Endothelial cell (in vitro differentiated cells): ENCODE measurements at regions not wholly inside any gene's neighbourhood (a gene's known extent, or its start where the extent isn't known, plus 50 kb on each side); places are given as distances from the start of the nearest gene placed in this dataset.
"Not testable (repeated sequence)": the region's sequence is repeated elsewhere in the genome, so short reads cannot be mapped to it uniquely, and the experiment has no call there.

ENCODE experiments used
- DNase-seq: peaks from one replicate; pipeline ENCODE4 v3.0.0; 2021; ENCODE audit warnings: low spot score
- H3K27ac Mint-ChIP-seq: one replicate; pipeline ENCODE4 v1.8.0; 2021; ENCODE audit warnings: mixed read lengths, inconsistent platforms; ENCODE audit not compliant: unreplicated experiment
- H3K27me3 Mint-ChIP-seq: one replicate; pipeline ENCODE4 v1.8.0; 2021; ENCODE audit warnings: mild to moderate bottlenecking, moderate library complexity, mixed read lengths, inconsistent platforms; ENCODE audit not compliant: unreplicated experiment
- H3K36me3 Mint-ChIP-seq: one replicate; pipeline ENCODE4 v1.8.0; 2021; ENCODE audit warnings: mild to moderate bottlenecking, low read depth, mixed read lengths, inconsistent platforms; ENCODE audit not compliant: unreplicated experiment
- H3K4me1 Mint-ChIP-seq: one replicate; pipeline ENCODE4 v1.8.0; 2021; ENCODE audit warnings: mild to moderate bottlenecking, mixed read lengths, inconsistent platforms; ENCODE audit not compliant: unreplicated experiment
- H3K4me3 Mint-ChIP-seq: one replicate; pipeline ENCODE4 v1.8.0; 2021; ENCODE audit warnings: mild to moderate bottlenecking, mixed read lengths, inconsistent platforms; ENCODE audit not compliant: unreplicated experiment
- H3K9me3 Mint-ChIP-seq: one replicate; pipeline ENCODE4 v1.8.0; 2021; ENCODE audit warnings: mixed read lengths, inconsistent platforms; ENCODE audit not compliant: unreplicated experiment
- TF ChIP-seq, protein P1 (sequence below): fragments of 200-600 bp; sonication (generic); IDR thresholded peaks from one replicate; pipeline ENCODE4 v1.5.0; 2021; ENCODE audit warnings: antibody characterized with exemption; ENCODE audit not compliant: unreplicated experiment

GRCh38 chr3:124056846-124057245 lies 64.9 kb upstream of the ROPN1 start:
- H3K4me1 Mint-ChIP-seq, result peaks cover 78% of the 10 kb centered on the region
- DNase-seq, result no peak
- H3K36me3 Mint-ChIP-seq, result peaks cover 10% of the 10 kb centered on the region
- TF ChIP-seq, protein P1, sequence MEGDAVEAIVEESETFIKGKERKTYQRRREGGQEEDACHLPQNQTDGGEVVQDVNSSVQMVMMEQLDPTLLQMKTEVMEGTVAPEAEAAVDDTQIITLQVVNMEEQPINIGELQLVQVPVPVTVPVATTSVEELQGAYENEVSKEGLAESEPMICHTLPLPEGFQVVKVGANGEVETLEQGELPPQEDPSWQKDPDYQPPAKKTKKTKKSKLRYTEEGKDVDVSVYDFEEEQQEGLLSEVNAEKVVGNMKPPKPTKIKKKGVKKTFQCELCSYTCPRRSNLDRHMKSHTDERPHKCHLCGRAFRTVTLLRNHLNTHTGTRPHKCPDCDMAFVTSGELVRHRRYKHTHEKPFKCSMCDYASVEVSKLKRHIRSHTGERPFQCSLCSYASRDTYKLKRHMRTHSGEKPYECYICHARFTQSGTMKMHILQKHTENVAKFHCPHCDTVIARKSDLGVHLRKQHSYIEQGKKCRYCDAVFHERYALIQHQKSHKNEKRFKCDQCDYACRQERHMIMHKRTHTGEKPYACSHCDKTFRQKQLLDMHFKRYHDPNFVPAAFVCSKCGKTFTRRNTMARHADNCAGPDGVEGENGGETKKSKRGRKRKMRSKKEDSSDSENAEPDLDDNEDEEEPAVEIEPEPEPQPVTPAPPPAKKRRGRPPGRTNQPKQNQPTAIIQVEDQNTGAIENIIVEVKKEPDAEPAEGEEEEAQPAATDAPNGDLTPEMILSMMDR, result no peak
- peak overlapping the region; percentile 88 for H3K27ac Mint-ChIP-seq
- H3K9me3 Mint-ChIP-seq, result no peaks in the 10 kb centered on the region
- H3K27me3 Mint-ChIP-seq, result peaks cover 1% of the 10 kb centered on the region
- H3K4me3 Mint-ChIP-seq, result no peak overlapping the region

GRCh38 chr3:124057420-124057819 lies 65.5 kb upstream of the ROPN1 start:
- peaks cover 1% of the 10 kb centered on the region for H3K27me3 Mint-ChIP-seq
- H3K36me3 Mint-ChIP-seq, result peaks cover 10% of the 10 kb centered on the region
- peak overlapping the region; percentile 45 for H3K4me3 Mint-ChIP-seq
- TF ChIP-seq, protein P1, result no peak
- H3K27ac Mint-ChIP-seq, result peak overlapping the region; percentile 88
- no peak for DNase-seq
- peaks cover 75% of the 10 kb centered on the region for H3K4me1 Mint-ChIP-seq
- no peaks in the 10 kb centered on the region for H3K9me3 Mint-ChIP-seq

DNA sequence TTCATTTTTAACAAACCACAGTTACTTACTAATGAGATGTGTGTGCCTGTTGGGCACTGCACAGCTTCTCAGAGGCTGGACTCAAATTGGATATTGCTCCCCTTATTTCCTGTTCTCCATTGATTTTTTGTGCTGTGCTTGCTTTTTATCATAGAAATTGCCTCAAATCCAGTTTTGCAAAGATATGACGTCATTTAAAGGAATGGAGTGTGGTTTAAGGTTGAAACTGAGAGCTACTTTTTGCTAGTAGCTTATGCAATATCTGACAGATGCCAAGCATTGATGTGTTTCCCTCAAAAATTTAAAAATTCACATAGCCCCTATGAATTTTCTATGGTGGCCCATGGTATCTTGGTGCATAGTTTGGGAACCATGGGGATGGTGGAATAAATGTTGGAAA lies 67.7 kb upstream of the ROPN1 start:
- Mint-ChIP-seq H3K9me3 (no peaks in the 10 kb centered on the region), H3K4me3 (no peak overlapping the region), H3K4me1 (peaks cover 58% of the 10 kb centered on the region), H3K27me3 (peaks cover 1% of the 10 kb centered on the region), H3K27ac (no peak overlapping the region), H3K36me3 (peaks cover 10% of the 10 kb centered on the region)
- no peak for DNase-seq
- TF ChIP-seq, protein P1, result no peak

GRCh38 chr3:124063197-124063909 lies 71.4 kb upstream of the ROPN1 start:
- Mint-ChIP-seq H3K9me3 (no peaks in the 10 kb centered on the region), H3K36me3 (peaks cover 4% of the 10 kb centered on the region), H3K27me3 (no peaks in the 10 kb centered on the region), H3K4me1 (peaks cover 35% of the 10 kb centered on the region), H3K4me3 (no peak overlapping the region), H3K27ac (no peak overlapping the region)
- TF ChIP-seq, protein P1, result no peak
- no peak for DNase-seq

- H3K27ac Mint-ChIP-seq, result no peak overlapping the region
- no peaks in the 10 kb centered on the region for H3K27me3 Mint-ChIP-seq
- TF ChIP-seq, protein P1, result no peak
- no peaks in the 10 kb centered on the region for H3K36me3 Mint-ChIP-seq
- H3K9me3 Mint-ChIP-seq, result no peaks in the 10 kb centered on the region
- H3K4me1 Mint-ChIP-seq, result peaks cover 35% of the 10 kb centered on the region
- H3K4me3 Mint-ChIP-seq, result no peak overlapping the region
- DNase-seq, result no peak
These were observed 72.1 kb upstream of the ROPN1 start for GRCh38 chr3:124064050-124064449.

DNA sequence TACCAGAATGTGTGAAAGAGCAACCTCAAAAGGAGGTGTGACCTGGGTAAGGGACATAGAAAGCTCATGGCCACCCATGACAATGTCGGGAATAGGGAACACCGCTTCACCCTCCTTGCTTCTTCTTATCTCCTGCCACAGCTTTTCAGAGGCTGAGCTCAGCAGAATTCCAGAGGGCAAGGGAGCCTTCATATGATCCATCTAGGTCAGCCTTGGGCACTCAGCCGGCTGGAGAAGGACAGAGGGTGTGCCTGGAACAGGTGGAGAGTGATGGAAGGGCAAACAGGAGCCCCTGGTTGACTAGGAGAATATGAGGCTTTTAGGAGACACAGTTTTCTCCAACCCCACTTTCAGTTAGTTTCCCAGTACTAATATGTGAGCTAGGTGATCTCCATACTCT lies 74.6 kb upstream of the ROPN1 start:
- not testable (repeated sequence) for DNase-seq, H3K36me3 Mint-ChIP-seq, H3K27me3 Mint-ChIP-seq, H3K9me3 Mint-ChIP-seq, H3K27ac Mint-ChIP-seq, H3K4me3 Mint-ChIP-seq
- peaks cover 43% of the 10 kb centered on the region for H3K4me1 Mint-ChIP-seq

GRCh38 chr3:124069706-124070105 lies 77.8 kb upstream of the ROPN1 start:
- not testable (repeated sequence) for H3K9me3 Mint-ChIP-seq, H3K27ac Mint-ChIP-seq, H3K36me3 Mint-ChIP-seq, H3K4me3 Mint-ChIP-seq, DNase-seq, H3K27me3 Mint-ChIP-seq
- H3K4me1 Mint-ChIP-seq, result peaks cover 52% of the 10 kb centered on the region
